ENCODE measurements at regions not wholly inside any gene's neighbourhood (a gene's known extent, or its start where the extent isn't known, plus 50 kb on each side); places are given as distances from the start of the nearest gene placed in this dataset.
A peak's percentile ranks its signal among the peaks of the same experiment; 100 is the strongest.

DNA sequence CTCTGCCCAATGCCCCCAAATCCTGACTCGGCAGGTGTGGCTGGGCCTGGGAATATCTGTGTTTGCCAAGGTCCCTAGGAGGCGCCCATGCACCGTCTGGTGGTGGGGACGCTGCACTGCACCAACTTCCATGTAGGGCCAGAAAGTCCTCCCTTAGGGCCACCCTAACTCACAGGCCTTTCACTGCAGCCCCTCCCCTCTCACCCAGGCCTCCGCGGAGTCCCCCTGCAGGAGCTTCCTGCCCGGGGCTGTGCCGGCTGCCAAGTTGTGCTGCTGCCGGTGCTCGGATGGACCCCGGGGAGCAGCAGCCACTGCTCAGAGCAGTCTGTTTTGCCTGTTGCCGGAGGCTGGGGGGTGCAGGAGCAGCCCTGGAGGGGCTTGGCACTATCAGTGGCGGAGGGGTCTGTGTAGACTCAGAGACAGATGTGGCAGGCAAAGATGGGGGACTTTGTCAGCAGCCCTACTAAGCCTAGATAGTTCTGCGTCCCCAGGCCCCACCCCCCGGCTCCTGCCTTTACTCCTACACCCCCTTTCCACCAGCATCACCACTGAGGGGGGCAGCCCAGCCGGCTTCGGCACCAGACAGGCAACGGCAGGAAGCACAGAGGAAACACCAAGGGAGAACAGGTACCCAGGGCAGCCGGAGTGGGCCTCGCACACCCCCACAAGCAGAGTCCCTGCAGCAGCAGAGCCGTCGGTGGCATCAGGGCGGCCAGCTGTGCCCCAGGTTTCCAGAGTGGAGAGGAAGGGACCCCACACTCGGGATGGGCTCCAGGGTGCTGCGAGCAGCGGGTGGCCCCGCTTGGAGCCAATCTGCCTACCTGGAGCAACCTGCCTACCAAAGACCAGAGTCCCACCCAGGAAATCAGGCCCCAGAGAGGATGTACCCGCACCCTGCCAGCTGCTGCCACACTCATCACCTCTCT is 124.3 kb downstream of the TRIM29 start:
- DNase-seq: no peak
- intact Hi-C loops (cut with DNase I): no loop called here
- no peaks in the 10 kb centered on the region for H3K9me3 ChIP-seq
- no peaks in the 10 kb centered on the region for H3K36me3 ChIP-seq
- H3K27me3 ChIP-seq: peaks cover 0 to 56% (median 5%) of the 10 kb centered on the region in 3 donors
- no peak overlapping the region for H3K4me3 ChIP-seq
- H3K4me1 ChIP-seq: peaks cover 0 to 4% (median 0%) of the 10 kb centered on the region in 4 donors
- WGBS, 2 donors: 42 to 53% methylated on average over 28 of the region's 28 CpGs
- TF ChIP-seq POLR2A (IDR thresholded peaks at IDR 0.05): no peak
- TF ChIP-seq POLR2AphosphoS5 (IDR thresholded peaks at IDR 0.05): no peak
- TF ChIP-seq EP300 (IDR thresholded peaks at IDR 0.05): no peak
- TF ChIP-seq, protein P1, sequence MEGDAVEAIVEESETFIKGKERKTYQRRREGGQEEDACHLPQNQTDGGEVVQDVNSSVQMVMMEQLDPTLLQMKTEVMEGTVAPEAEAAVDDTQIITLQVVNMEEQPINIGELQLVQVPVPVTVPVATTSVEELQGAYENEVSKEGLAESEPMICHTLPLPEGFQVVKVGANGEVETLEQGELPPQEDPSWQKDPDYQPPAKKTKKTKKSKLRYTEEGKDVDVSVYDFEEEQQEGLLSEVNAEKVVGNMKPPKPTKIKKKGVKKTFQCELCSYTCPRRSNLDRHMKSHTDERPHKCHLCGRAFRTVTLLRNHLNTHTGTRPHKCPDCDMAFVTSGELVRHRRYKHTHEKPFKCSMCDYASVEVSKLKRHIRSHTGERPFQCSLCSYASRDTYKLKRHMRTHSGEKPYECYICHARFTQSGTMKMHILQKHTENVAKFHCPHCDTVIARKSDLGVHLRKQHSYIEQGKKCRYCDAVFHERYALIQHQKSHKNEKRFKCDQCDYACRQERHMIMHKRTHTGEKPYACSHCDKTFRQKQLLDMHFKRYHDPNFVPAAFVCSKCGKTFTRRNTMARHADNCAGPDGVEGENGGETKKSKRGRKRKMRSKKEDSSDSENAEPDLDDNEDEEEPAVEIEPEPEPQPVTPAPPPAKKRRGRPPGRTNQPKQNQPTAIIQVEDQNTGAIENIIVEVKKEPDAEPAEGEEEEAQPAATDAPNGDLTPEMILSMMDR (IDR thresholded peaks at IDR 0.05): peak in 3 of 4 experiments; percentile 28 to 44 (median 42)
- H3K27ac ChIP-seq: no peak overlapping the region

DNA sequence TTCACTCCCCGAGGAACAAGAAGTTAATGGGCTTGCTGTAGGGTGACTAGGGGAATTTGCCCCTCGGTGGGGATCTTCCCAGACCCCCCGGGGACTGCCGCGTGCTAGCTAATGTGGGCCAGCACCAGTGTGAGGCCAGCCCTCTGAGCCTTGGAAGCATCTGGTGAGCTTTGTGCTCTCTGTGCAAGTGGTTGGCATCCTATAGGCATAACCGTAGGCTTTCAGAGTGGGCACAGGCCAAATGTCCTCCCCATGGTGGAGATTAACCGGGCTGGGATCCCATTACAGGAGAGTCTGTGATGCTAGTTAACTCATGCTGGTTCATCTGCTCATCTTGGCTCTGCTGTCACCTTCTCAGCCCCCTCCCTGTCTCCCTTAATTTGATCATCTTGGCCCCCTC is 125.7 kb downstream of the TRIM29 start:
- no peaks in the 10 kb centered on the region for H3K9me3 ChIP-seq
- intact Hi-C loops (cut with DNase I): no loop called here
- peaks cover 0 to 4% (median 0%) of the 10 kb centered on the region in 4 donors for H3K4me1 ChIP-seq
- H3K27me3 ChIP-seq: peaks cover 0 to 43% (median 5%) of the 10 kb centered on the region in 3 donors
- TF ChIP-seq EP300 (IDR thresholded peaks at IDR 0.05) (no peak), POLR2A (IDR thresholded peaks at IDR 0.05) (no peak), POLR2AphosphoS5 (IDR thresholded peaks at IDR 0.05) (no peak)
- TF ChIP-seq, protein P1 (IDR thresholded peaks at IDR 0.05): no peak
- no peak for DNase-seq
- 74 to 81% methylated on average over 7 of the region's 7 CpGs for WGBS, 2 donors
- H3K27ac ChIP-seq: no peak overlapping the region
- no peak overlapping the region for H3K4me3 ChIP-seq
- H3K36me3 ChIP-seq: no peaks in the 10 kb centered on the region

DNA sequence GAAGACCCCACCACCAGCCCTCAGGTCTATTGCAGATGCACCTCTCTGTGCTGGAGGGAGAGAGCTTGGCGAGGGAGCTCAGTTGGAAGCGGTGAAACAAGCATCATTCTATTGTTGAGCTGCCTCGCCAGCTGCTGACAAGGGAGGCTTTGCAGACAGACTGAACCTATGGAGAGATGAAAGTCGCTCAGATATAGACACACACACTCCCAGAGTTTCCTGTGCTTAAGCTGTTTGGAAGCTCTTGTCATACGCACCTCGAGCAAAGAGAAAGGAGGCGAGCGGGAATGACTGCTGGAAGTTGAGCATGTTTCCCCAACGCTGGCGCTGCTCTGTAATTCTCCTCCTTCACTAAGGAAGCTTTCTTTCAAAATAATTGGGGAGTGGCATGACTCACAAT is 126.1 kb downstream of the TRIM29 start:
- intact Hi-C loops (cut with DNase I): no loop called here
- 83 to 88% methylated on average over 10 of the region's 10 CpGs for WGBS, 2 donors
- no peaks in the 10 kb centered on the region for H3K9me3 ChIP-seq
- no peak for DNase-seq
- TF ChIP-seq, protein P1 (IDR thresholded peaks at IDR 0.05): no peak
- TF ChIP-seq POLR2A (IDR thresholded peaks at IDR 0.05): no peak
- TF ChIP-seq EP300 (IDR thresholded peaks at IDR 0.05): no peak
- no peak for TF ChIP-seq POLR2AphosphoS5 (IDR thresholded peaks at IDR 0.05)
- no peaks in the 10 kb centered on the region for H3K36me3 ChIP-seq
- peaks cover 0 to 41% (median 4%) of the 10 kb centered on the region in 3 donors for H3K27me3 ChIP-seq
- H3K4me3 ChIP-seq: no peak overlapping the region
- no peak overlapping the region for H3K27ac ChIP-seq
- peaks cover 0 to 4% (median 0%) of the 10 kb centered on the region in 4 donors for H3K4me1 ChIP-seq

DNA sequence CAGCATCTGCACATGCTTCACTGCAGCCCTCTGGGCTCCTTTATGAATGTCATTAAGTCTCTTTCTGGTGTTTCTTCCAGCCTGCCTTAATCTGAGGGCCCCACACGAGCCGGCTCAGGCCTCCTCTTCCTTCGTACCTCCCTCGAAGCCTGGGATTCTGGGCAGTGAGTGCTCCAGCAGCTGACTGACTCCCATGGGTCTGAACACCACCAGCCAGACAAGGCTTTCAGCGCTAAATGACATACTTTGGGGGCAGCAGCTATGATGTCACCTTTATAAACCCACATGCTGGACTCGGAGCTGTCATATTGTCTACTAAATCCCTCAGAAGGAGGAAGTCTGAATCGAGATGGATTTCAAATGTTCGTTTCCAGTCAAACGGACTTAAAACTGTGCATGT is 127.1 kb downstream of the TRIM29 start:
- Histone ChIP-seq H3K9me3 (no peaks in the 10 kb centered on the region), H3K4me3 (no peak overlapping the region), H3K36me3 (no peaks in the 10 kb centered on the region), H3K4me1 (peaks cover 0 to 4% (median 0%) of the 10 kb centered on the region in 4 donors), H3K27me3 (peaks cover 0 to 33% (median 3%) of the 10 kb centered on the region in 3 donors), H3K27ac (no peak overlapping the region)
- DNase-seq: no peak
- TF ChIP-seq POLR2A (IDR thresholded peaks at IDR 0.05) (no peak), EP300 (IDR thresholded peaks at IDR 0.05) (no peak)
- 68 to 78% methylated on average over 9 of the region's 9 CpGs for WGBS, 2 donors
- intact Hi-C loops (cut with DNase I): no loop called here

DNA sequence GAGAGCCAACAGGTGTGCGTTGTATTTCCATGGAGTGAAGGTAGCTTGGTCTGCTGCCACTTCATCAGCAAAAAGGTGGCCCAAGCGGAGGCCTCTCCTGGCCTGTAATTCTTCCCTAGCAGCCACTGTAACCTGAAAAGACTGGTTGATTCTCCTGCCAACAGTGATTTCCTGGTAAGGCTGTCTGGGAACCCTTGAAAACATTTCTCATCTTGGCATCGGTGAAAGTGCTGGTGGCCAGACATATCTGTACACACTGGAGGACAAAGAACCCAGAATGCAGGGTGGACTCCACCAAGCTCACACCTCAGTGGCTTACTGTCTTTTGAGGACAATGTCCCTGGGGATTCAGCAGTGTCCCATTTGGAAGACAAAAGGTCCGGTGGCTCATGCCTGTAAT is 128.0 kb downstream of the TRIM29 start:
- no peak for TF ChIP-seq POLR2AphosphoS5 (IDR thresholded peaks at IDR 0.05)
- no peak for TF ChIP-seq POLR2A (IDR thresholded peaks at IDR 0.05)
- TF ChIP-seq EP300 (IDR thresholded peaks at IDR 0.05): no peak
- TF ChIP-seq, protein P1 (IDR thresholded peaks at IDR 0.05): no peak
- Histone ChIP-seq H3K9me3 (no peaks in the 10 kb centered on the region), H3K27me3 (peaks cover 0 to 27% (median 3%) of the 10 kb centered on the region in 3 donors), H3K27ac (no peak overlapping the region), H3K36me3 (no peaks in the 10 kb centered on the region), H3K4me1 (peaks cover 0 to 4% (median 0%) of the 10 kb centered on the region in 4 donors), H3K4me3 (no peak overlapping the region)
- WGBS, 2 donors: 94 to 95% methylated on average over 4 of the region's 4 CpGs
- intact Hi-C loops (cut with DNase I): no loop called here
- no peak for DNase-seq
